ENCODE measurements at regions not wholly inside any gene's neighbourhood (a gene's known extent, or its start where the extent isn't known, plus 50 kb on each side); places are given as distances from the start of the nearest gene placed in this dataset.

DNA sequence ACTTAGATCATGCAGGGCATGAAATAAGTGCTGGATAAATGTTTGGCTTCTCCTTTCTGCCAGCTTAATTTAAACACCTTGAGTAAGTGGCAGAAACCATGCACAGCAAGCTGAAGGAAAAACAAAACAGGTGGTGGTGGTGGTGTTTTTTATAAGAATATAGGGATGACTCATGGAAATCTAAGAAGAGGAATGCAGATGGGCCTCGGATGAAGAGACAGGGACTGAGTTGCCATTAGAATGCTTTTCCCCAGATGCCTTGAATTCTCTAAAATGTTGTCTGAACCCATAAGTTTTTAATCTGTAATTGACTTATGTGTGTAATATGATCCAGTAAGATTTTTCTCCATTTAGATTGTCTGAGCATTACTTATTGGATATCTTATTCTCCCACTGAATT, 93.1 kb upstream of the ZDHHC17 start:
- Histone ChIP-seq H2BK15ac (ENCODE audit: low read length) (no peak overlapping the region), H3K79me1 (ENCODE audit: low read depth, low read length) (no peaks in the 10 kb centered on the region), H3K56ac (replicated peaks; ENCODE audit: insufficient read length, low read depth, low read length) (no peak overlapping the region), H2AFZ (ENCODE audit: low read length) (no peak overlapping the region), H3K9me3 (ENCODE audit: insufficient read depth in 2 of 2, low read depth in 1 of 2, low read length in 1 of 2) (no peaks in the 10 kb centered on the region), H3K9ac (replicated peaks in 1 of 4; ENCODE audit: extremely low read depth in 1 of 4, low read depth in 3 of 4, low read length in 3 of 4) (no peak overlapping the region), H2BK12ac (ENCODE audit: low read depth, low read length) (no peak overlapping the region), H3K18ac (ENCODE audit: extremely low read depth, low read length) (no peak overlapping the region), H2BK120ac (replicated peaks; ENCODE audit: low read depth, low read length) (no peak overlapping the region), H2AK5ac (ENCODE audit: low read depth, low read length) (no peak overlapping the region), H4K20me1 (replicated peaks in 1 of 2; ENCODE audit: control insufficient read depth in 1 of 2, insufficient read depth in 2 of 2, low read length in 2 of 2) (no peaks in the 10 kb centered on the region), H2BK5ac (ENCODE audit: low read depth, low read length) (no peak overlapping the region), H4K5ac (ENCODE audit: insufficient read length, low read depth, low read length) (no peak overlapping the region), H3K4me1 (replicated peaks in 1 of 4; ENCODE audit: control insufficient read depth in 3 of 4, insufficient read depth in 4 of 4, low read length in 3 of 4) (peaks cover 0 to 7% (median 4%) of the 10 kb centered on the region in 4 experiments; a peak in 4 of 7 replicates), H3K4me3 (ENCODE audit: extremely low read depth in 1 of 4, insufficient read depth in 2 of 4, low read depth in 3 of 4, low read length in 4 of 4) (no peak overlapping the region), H3K79me2 (ENCODE audit: control insufficient read depth in 1 of 2, insufficient read depth in 2 of 2, low read length in 2 of 2) (no peaks in the 10 kb centered on the region), H4K91ac (replicated peaks; ENCODE audit: insufficient read length, low read length) (no peak overlapping the region), H3K14ac (ENCODE audit: insufficient read length) (no peak overlapping the region), H3K4me2 (ENCODE audit: insufficient read depth in 1 of 2, low read depth in 2 of 2, low read length in 2 of 2) (no peak overlapping the region), H3K23me2 (ENCODE audit: low read depth, low read length) (no peaks in the 10 kb centered on the region; the same call in 1 of the 2 replicates), H4K8ac (ENCODE audit: extremely low read depth, insufficient read depth, low read length) (no peak overlapping the region), H3K27me3 (replicated peaks in 1 of 4; ENCODE audit: control insufficient read depth in 3 of 4, extremely low read depth in 1 of 4, insufficient read depth in 3 of 4, low read length in 3 of 4) (no peaks in the 10 kb centered on the region), H3K27ac (ENCODE audit: low read depth, low read length) (no peak overlapping the region), H2BK20ac (ENCODE audit: low read length) (no peak overlapping the region), H3K4ac (replicated peaks; ENCODE audit: insufficient read length, low read depth, low read length) (no peak overlapping the region), H3K36me3 (ENCODE audit: control insufficient read depth in 2 of 4, insufficient read depth in 4 of 4, low read length in 3 of 4) (no peaks in the 10 kb centered on the region), H3K23ac (ENCODE audit: insufficient read length) (no peak overlapping the region)
- ChIA-PET POLR2A (ENCODE audit: partially characterized antibody) (no interaction called here), CTCF (ENCODE audit: partially characterized antibody) (interaction anchor here (0.6 to 1.7 kb wide), 3 partner anchors 17 to 462 kb away, joined by 3 to 6 read pairs (median 3); no protein-coding TSS in a partner anchor)
- FAIRE-seq, result no peak
- no peak for DNase-seq (ENCODE audit: low read depth in 1 of 2, low spot score in 2 of 2)
- WGBS, 2 experiments (ENCODE audit: extremely low coverage in 1 of 2, insufficient coverage in 1 of 2, insufficient read length in 1 of 2, insufficient replicate concordance in 2 of 2, low coverage in 1 of 2, low lambda C conversion rate in 2 of 2, missing lambda C conversion rate in 1 of 2), result 79% methylated on average over 1 of the region's 1 CpG; no CpG with 5 or more reads in 1 of the 2 experiments
- TF ChIP-seq ATF2 (IDR thresholded peaks at IDR 0.05; ENCODE audit: low read length), result no peak
- TF ChIP-seq JUN (IDR thresholded peaks at IDR 0.05; ENCODE audit: low read depth, low read length), result no peak
- TF ChIP-seq RAD21 (IDR thresholded peaks at IDR 0.05 in 1 of 2, conservative IDR thresholded peaks at IDR 0.05 in 1 of 2; ENCODE audit: low read depth in 2 of 2, low read length in 2 of 2), result no peak
- no peak for TF ChIP-seq POU5F1 (IDR thresholded peaks at IDR 0.05; ENCODE audit: low read depth, low read length)
- TF ChIP-seq RBBP5 (IDR thresholded peaks at IDR 0.05; ENCODE audit: borderline replicate concordance, low read depth, low read length), result no peak
- TF ChIP-seq EZH2 (IDR thresholded peaks at IDR 0.05; ENCODE audit: low read depth, low read length, severe bottlenecking), result no peak
- no peak for TF ChIP-seq POLR2A (IDR thresholded peaks at IDR 0.05; ENCODE audit: control extremely low read depth in 1 of 2, low read depth in 2 of 2, low read length in 2 of 2)
- TF ChIP-seq HDAC2 (IDR thresholded peaks at IDR 0.05; ENCODE audit: borderline replicate concordance in 1 of 2, low read depth in 2 of 2, low read length in 2 of 2), result no peak
- TF ChIP-seq MAX (IDR thresholded peaks at IDR 0.05), result no peak
- no peak for TF ChIP-seq RXRA (IDR thresholded peaks at IDR 0.05; ENCODE audit: insufficient read depth, low read depth, low read length)
- no peak for TF ChIP-seq JUND (IDR thresholded peaks at IDR 0.05; ENCODE audit: low read length)
- TF ChIP-seq BACH1 (IDR thresholded peaks at IDR 0.05; ENCODE audit: low read length), result no peak

All from H1 (cell line).